Activated CD4-positive, CD25-positive, alpha-beta regulatory T cell treated with anti-CD3 and anti-CD28 coated beads, Interleukin-2, amount 50 U/mL, for 24 hours (primary cell): ENCODE measurements at regions not wholly inside any gene's neighbourhood (a gene's known extent, or its start where the extent isn't known, plus 50 kb on each side); places are given as distances from the start of the nearest gene placed in this dataset.

Experiments
- ATAC-seq, 2 donors: fragments of 150-1000 bp; cut with Tn5 transposase; one replicate each; pipeline ENCODE4 v1.10.0; 2021; ENCODE audit warnings: mild to moderate bottlenecking in 1 of 2, moderate library complexity in 1 of 2

DNA sequence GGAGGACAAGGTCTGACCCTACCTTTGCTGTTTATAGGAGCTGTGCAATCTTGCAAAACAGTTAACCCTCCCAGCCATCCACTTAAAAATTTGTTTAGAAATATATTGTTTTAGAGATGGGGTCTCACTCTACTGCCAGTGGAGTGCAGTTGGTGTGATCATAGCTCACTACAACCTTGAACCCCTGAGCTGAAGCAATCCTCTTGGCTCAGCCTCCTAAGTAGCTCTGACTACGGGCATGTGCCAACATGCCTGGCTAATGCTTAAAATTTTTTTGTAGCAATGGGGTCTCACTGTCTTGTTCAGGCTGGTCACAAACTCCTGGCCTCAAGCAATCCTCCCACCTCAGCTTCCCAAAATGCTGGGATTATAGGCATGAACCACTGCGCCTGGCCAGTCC is 120.2 kb upstream of the PJA2 start:
- ATAC-seq: no peak

DNA sequence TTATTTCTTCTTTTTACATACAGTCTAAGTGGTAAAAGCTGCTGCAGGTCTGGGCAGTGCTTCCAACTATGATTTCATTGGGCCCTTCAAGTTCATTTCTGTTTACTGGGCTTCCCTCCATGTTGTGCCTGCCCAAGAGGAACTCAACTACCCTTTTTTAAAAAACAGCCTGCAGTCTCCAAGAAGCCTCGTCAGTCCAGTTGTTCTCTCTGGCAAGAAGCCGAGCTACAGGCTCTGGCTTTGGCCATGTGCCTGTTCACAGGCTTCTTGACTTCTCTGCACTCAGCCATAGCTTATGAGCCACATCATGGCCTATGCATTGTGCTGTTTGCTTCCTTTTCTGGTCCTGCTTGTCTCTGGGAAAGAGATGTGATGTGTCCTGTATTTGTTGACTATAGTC is 119.7 kb upstream of the PJA2 start:
- ATAC-seq: no peak

GRCh38 chr5:109524555-109524954 is 114.8 kb upstream of the PJA2 start:
- no peak for ATAC-seq

GRCh38 chr5:109524026-109524425 is 114.3 kb upstream of the PJA2 start:
- no peak for ATAC-seq

DNA sequence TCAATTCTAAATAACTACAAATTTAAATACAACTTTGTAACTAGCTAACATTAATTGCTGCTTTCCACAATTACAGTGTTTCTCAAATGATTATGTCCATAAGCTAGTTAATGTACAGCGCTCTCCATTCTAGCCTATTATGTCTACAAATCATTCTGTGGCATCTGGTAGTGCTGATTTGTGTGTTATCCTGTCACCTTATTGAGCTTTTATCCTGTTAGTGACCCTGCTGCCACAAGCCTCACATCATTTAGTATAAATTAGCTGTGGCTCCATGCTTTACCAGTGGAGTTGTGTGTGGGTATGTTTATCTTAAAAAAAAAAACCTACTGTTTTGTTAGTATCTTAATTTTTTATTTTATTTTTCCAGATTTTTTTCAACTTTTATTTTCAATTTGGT is 112.6 kb upstream of the PJA2 start:
- ATAC-seq: no peak

- ATAC-seq: no peak
Measured at GRCh38 chr5:109519416-109519815, 109.6 kb upstream of the PJA2 start.

DNA sequence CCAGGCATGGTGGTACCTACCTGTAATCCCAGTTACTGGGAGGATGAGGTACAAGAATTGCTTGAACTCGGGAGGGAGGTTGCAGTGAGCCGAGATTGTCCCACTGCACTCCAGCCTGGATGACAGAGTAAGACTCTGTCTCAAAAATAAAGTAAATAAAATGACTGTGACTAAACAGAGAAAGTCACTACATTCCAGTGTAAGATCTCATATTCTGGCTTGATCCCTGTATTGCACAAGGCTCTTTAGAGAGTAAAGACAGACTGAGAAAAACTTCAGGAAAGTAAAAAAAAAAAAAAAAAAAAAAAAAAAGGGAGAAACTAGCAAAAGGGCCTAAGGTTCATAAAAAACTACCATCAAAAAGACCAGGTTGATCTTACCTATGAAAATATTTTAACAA is 106.6 kb upstream of the PJA2 start:
- ATAC-seq: no peak

DNA sequence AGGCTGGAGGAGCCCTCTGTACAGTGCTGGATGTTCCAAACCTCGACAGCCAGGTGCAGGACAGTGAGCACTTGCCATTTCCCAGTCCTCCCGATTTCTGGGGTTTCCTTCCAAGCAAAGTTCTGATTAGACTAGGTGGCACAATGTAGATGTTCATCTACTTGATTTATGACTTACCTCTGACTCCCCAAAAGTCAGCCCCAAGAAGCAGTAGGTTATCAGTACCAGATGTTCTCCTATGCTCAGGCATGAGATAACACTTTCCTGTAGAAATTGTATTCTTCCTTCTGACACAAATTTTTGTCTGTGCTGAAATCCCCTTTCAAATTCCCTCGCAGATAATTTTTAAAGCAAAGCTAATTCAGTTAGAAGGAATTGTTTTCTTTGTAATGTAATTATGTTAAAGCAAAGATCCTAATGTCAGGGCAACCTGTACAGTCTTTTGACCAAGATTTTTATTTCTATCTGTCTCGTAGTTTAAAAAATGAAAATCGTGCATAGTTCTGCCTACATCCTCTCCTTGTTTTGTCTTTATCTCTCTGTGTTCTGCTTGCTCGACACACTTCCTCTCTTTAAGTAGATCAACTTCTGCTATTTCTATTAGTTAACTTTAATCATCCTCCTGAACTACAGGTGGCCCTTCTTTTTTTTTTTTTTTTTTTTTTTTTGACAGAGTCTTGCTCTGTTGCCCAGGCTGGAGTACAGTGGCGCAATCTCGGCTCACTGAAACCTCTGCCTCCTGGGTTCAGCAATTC is 102.4 kb upstream of the PJA2 start:
- ATAC-seq: no peak

DNA sequence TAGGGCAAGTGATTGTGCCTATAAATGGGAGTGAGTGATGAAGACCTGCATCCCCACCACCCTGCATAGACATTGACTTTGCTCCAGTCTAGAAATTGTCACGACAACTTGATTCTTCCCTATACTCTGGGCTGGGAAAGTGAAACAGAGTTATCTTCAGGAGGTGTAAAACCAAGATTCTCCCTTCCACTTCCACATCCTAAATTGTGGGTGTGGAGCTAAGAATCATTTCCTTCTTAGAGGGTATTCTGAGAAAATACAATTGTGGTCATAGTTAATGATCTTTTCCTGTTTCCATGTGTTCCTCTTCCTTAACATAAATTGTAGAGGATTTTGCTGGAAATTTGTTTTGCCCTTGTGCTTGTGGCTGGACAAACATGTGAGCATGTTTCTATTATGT is 96.8 kb upstream of the PJA2 start:
- ATAC-seq: no peak

DNA sequence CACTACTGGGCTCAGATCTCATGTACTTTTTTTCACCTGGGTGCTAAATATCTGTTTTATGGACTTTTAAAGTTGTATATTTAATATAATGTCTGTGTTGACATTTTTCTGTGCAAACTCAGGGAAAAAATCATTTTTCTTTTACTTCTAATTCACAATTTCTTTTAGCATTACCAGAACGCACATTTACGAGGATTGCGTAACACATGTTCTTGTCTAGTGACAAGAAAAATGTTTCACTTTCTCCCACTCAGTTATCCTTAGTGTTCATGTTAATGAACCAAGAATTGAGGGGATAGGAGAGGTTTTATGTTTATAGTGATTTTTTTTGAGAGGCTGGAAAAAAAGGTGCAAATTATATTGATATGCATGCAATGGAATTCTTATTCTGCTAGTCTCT is 86.3 kb upstream of the PJA2 start:
- ATAC-seq: no peak

DNA sequence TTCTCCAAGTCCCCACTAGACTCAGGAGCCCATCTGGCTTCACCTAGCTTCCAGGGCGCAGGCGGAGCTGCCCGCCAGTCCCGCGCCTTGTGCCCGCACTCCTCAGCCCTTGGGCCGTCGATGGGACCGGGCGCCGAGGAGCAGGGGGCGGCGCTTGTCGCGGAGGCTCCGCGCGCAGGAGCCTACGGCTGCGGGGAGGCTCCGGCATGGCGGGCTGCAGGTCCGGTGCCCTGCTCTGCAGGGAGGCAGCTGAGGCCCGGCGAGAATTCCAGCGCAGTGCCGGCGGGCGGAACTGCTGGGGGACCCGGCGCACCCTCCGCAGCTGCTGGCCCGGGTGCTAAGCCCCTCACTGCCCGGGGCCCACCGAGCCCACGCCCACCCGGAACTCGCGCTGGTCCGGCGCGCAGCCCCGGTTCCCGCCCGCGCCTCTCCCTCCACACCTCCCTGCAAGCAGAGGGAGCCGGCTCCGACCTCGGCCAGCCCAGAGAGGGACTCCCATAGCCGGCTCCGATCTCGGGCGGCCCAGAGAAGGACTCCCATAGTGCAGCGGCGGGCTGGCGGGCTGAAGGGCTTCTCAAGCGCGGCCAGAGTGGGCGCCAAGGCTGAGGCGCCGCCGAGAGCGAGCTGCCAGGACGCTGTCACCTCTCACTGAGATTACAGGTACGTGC is 78.1 kb upstream of the PJA2 start:
- no peak for ATAC-seq

DNA sequence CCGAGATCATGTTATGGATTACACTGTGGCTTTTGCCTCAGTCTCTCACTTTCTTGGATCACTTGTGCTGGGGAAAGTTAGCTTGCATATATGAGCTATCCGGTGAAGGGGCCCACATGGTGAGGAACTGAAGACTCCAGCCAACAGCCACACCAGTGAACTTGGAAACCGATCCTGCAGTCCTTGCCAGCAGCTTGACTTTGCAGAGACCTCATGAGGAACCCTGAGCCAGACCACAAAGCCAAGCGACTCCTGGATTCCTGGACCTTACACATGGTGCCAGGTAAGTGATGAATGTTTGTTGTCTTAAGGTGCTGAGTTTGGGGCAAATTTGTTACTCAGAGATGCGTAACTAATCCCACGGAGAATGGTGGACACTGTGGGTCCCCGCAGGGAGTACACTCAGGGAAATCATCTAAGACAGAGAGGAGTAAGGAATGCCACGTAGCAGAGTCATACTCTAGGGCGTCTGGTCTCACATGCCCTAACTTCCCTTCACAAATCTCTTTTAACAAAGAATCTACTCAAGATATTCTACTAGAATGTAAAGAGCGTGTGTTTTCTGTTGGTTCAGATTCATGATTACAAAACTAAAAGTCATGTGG is 76.5 kb upstream of the PJA2 start:
- ATAC-seq: no peak

- no peak for ATAC-seq
Measured at GRCh38 chr5:109485030-109485429, 75.3 kb upstream of the PJA2 start.

DNA sequence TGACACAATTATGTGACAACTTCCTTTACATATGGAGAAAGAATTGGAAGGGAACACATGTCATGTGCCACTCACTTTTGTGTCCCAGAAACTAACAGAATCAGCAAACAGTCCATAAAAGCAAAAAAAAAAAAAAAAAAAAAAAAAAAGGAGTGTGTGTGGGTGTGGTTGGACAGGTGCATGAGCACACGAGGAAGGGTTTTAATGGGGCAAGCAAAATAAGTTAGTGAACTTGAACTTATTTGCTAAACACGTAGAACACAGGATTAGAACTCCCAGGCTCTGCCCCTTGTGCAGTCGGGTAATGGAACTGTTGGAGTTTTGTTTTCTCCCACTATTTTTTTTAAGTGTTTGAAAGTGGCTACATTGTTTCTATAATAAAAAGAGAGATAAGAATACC is 74.8 kb upstream of the PJA2 start:
- ATAC-seq: no peak

GRCh38 chr5:109483395-109483971 is 73.7 kb upstream of the PJA2 start:
- ATAC-seq: no peak

GRCh38 chr5:109482748-109483147 is 73.0 kb upstream of the PJA2 start:
- no peak for ATAC-seq

DNA sequence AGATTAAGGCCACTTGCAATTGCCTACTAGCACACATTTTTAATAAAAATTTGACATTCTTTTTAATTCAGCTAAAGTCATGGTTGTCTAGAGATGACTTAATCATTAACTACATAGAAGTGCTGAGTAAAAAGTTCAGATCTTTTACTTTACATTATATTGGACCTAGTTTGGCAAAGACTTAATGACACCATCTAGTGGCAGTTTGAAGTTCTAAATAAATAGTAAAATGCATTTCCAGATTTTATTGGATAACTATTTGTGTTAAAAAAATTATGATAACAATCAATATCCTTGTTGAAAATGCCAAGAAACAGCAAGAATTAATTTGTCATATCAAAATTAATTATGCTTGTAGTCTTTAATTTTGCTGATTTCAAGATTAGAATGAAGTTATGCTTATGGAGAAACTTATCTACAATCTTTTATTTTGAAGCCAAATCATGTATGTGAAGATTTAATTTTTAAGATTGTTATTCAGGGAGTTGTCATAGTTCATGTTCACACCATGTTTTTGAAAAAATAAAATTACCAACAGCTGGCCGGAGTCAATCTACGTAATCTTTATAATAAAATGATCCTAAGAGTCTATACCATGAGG is 69.6 kb upstream of the PJA2 start:
- ATAC-seq: no peak

GRCh38 chr5:109478830-109479229 is 69.1 kb upstream of the PJA2 start:
- ATAC-seq: no peak

GRCh38 chr5:109476292-109476691 is 66.5 kb upstream of the PJA2 start:
- ATAC-seq: no peak

GRCh38 chr5:109469896-109470662 is 60.3 kb upstream of the PJA2 start:
- no peak for ATAC-seq

- ATAC-seq: peak; percentile 56 to 60
Measured at GRCh38 chr5:109468737-109469420, 59.1 kb upstream of the PJA2 start.

GRCh38 chr5:109468288-109468676 is 58.5 kb upstream of the PJA2 start:
- ATAC-seq: no peak
